ENCODE measurements at regions not wholly inside any gene's neighbourhood (a gene's known extent, or its start where the extent isn't known, plus 50 kb on each side); places are given as distances from the start of the nearest gene placed in this dataset.
"Not testable (repeated sequence)": the region's sequence is repeated elsewhere in the genome, so short reads cannot be mapped to it uniquely, and the experiment has no call there.

GRCh38 chr16:87017371-87018012 is 299.7 kb downstream of the C16orf95 start:
- peak; percentile 92 for DNase-seq (ENCODE audit: low read depth, low spot score)

GRCh38 chr16:87025676-87026075 is 291.5 kb downstream of the C16orf95 start:
- DNase-seq (ENCODE audit: low read depth, low spot score) = no peak

GRCh38 chr16:87027056-87027616 is 290.1 kb downstream of the C16orf95 start:
- DNase-seq (ENCODE audit: low read depth, low spot score) = no peak

GRCh38 chr16:87028481-87029320 is 288.5 kb downstream of the C16orf95 start:
- DNase-seq (ENCODE audit: low read depth, low spot score) = no peak

GRCh38 chr16:87032554-87032953 is 284.6 kb downstream of the C16orf95 start:
- no peak for DNase-seq (ENCODE audit: low read depth, low spot score)

- no peak for DNase-seq (ENCODE audit: low read depth, low spot score)
These were observed 284.1 kb downstream of the C16orf95 start for GRCh38 chr16:87033021-87033471.

- no peak for DNase-seq (ENCODE audit: low read depth, low spot score)
These were observed 283.5 kb downstream of the C16orf95 start for GRCh38 chr16:87033541-87034300.

- no peak for DNase-seq (ENCODE audit: low read depth, low spot score)
These were observed 282.9 kb downstream of the C16orf95 start for GRCh38 chr16:87034317-87034716.

- DNase-seq (ENCODE audit: low read depth, low spot score) = no peak
These were observed 282.1 kb downstream of the C16orf95 start for GRCh38 chr16:87035053-87035452.

- DNase-seq (ENCODE audit: low read depth, low spot score) = no peak
These were observed 280.2 kb downstream of the C16orf95 start for GRCh38 chr16:87037012-87037411.

GRCh38 chr16:87038528-87038927 is 278.7 kb downstream of the C16orf95 start:
- not testable (repeated sequence) for DNase-seq (ENCODE audit: low read depth, low spot score)

- no peak for DNase-seq (ENCODE audit: low read depth, low spot score)
These were observed 276.7 kb downstream of the C16orf95 start for GRCh38 chr16:87040169-87041117.

- no peak for DNase-seq (ENCODE audit: low read depth, low spot score)
These were observed 275.9 kb downstream of the C16orf95 start for GRCh38 chr16:87041286-87041685.

- no peak for DNase-seq (ENCODE audit: low read depth, low spot score)
These were observed 274.5 kb downstream of the C16orf95 start for GRCh38 chr16:87042551-87043230.

- peak; percentile 61 for DNase-seq (ENCODE audit: low read depth, low spot score)
These were observed 273.8 kb downstream of the C16orf95 start for GRCh38 chr16:87043231-87044031.

- no peak for DNase-seq (ENCODE audit: low read depth, low spot score)
These were observed 273.2 kb downstream of the C16orf95 start for GRCh38 chr16:87044032-87044382.

- no peak for DNase-seq (ENCODE audit: low read depth, low spot score)
These were observed 272.4 kb downstream of the C16orf95 start for GRCh38 chr16:87044829-87045228.

- DNase-seq (ENCODE audit: low read depth, low spot score) = no peak
These were observed 271.6 kb downstream of the C16orf95 start for GRCh38 chr16:87045466-87046216.

- DNase-seq (ENCODE audit: low read depth, low spot score) = no peak
These were observed 271.0 kb downstream of the C16orf95 start for GRCh38 chr16:87046235-87046634.

All from astrocyte of the hippocampus (primary cell).